ENCODE measurements at regions not wholly inside any gene's neighbourhood (a gene's known extent, or its start where the extent isn't known, plus 50 kb on each side); places are given as distances from the start of the nearest gene placed in this dataset.

- dilution Hi-C loops (cut with MboI; ENCODE audit: extremely low pct_ligation_motif_present, low sequenced_read_pairs), result no loop called here
- DNase-seq (ENCODE audit: low read depth, low spot score) (no peak), FAIRE-seq (no peak)
- H3K4me1 ChIP-seq (ENCODE audit: control insufficient read depth, extremely low read depth, insufficient read depth, low read length), result no peaks in the 10 kb centered on the region
- H3K36me3 ChIP-seq (ENCODE audit: control insufficient read depth in 2 of 2, extremely low read depth in 1 of 2, insufficient read depth in 2 of 2, low read length in 2 of 2), result no peaks in the 10 kb centered on the region
- no peaks in the 10 kb centered on the region for H3K9me3 ChIP-seq (ENCODE audit: control insufficient read depth, low read depth, low read length)
- H3K27me3 ChIP-seq (ENCODE audit: control insufficient read depth, extremely low read depth, insufficient read depth, low read length), result no peaks in the 10 kb centered on the region
- no peak overlapping the region for H3K4me2 ChIP-seq (ENCODE audit: control insufficient read depth, extremely low read depth, insufficient read depth, low read depth, low read length)
- no peak overlapping the region for H3K9ac ChIP-seq (ENCODE audit: control insufficient read depth, extremely low read depth, insufficient read depth, low read length)
- no peak overlapping the region for H3K27ac ChIP-seq (ENCODE audit: control insufficient read depth, insufficient read depth, low read length)
- no peak overlapping the region for H3K4me3 ChIP-seq (ENCODE audit: control insufficient read depth in 2 of 3, extremely low read depth in 1 of 3, insufficient read depth in 2 of 3, low read depth in 1 of 3, low read length in 3 of 3)
- H3K9me1 ChIP-seq (ENCODE audit: control insufficient read depth, extremely low read depth, insufficient read depth, low read length), result no peaks in the 10 kb centered on the region
- TF ChIP-seq EZH2 (IDR thresholded peaks at IDR 0.05; ENCODE audit: low read length) (no peak), CTCF (optimal IDR thresholded peaks at IDR 0.05 in 1 of 3, IDR thresholded peaks at IDR 0.05 in 1 of 3, conservative IDR thresholded peaks at IDR 0.05 in 1 of 3; ENCODE audit: extremely low read depth in 1 of 3, insufficient read depth in 2 of 3, low read length in 3 of 3) (no peak)
- H4K20me1 ChIP-seq (ENCODE audit: control insufficient read depth, extremely low read depth, insufficient read depth, low read length), result no peaks in the 10 kb centered on the region
- H2AFZ ChIP-seq (ENCODE audit: control insufficient read depth, low read length), result no peak overlapping the region
- H3K79me2 ChIP-seq (ENCODE audit: control insufficient read depth, insufficient read depth, low read length), result no peaks in the 10 kb centered on the region
These were observed 962.1 kb downstream of the JRKL start for GRCh38 chr11:97351939-97352338.

DNA sequence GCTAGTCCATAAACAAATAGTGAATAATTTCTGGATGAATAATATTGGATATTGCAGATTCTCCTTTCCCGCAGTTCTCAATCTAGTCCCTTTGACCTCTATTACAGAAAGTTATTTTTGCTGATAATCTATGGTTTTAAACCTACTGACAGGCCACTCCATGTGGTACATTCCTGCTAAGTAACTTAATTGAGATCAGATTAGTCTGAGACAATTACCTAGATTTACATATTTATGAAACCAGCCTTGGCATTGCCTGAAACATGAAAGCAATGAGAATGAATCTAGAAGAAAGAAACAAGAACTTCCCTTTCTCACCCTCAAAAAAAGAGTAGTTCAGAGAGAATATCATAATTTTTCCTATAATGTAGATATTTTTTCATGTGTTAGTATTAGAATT is 964.2 kb downstream of the JRKL start:
- H3K4me3 ChIP-seq (ENCODE audit: control insufficient read depth in 2 of 3, extremely low read depth in 1 of 3, insufficient read depth in 2 of 3, low read depth in 1 of 3, low read length in 3 of 3), result no peak overlapping the region
- no peak overlapping the region for H2AFZ ChIP-seq (ENCODE audit: control insufficient read depth, low read length)
- H3K79me2 ChIP-seq (ENCODE audit: control insufficient read depth, insufficient read depth, low read length), result no peaks in the 10 kb centered on the region
- TF ChIP-seq EZH2 (IDR thresholded peaks at IDR 0.05; ENCODE audit: low read length) (no peak), CTCF (optimal IDR thresholded peaks at IDR 0.05 in 1 of 3, IDR thresholded peaks at IDR 0.05 in 1 of 3, conservative IDR thresholded peaks at IDR 0.05 in 1 of 3; ENCODE audit: extremely low read depth in 1 of 3, insufficient read depth in 2 of 3, low read length in 3 of 3) (no peak)
- H3K27ac ChIP-seq (ENCODE audit: control insufficient read depth, insufficient read depth, low read length), result no peak overlapping the region
- H3K36me3 ChIP-seq (ENCODE audit: control insufficient read depth in 2 of 2, extremely low read depth in 1 of 2, insufficient read depth in 2 of 2, low read length in 2 of 2), result no peaks in the 10 kb centered on the region
- dilution Hi-C loops (cut with MboI; ENCODE audit: extremely low pct_ligation_motif_present, low sequenced_read_pairs), result no loop called here
- no peaks in the 10 kb centered on the region for H3K9me3 ChIP-seq (ENCODE audit: control insufficient read depth, low read depth, low read length)
- H3K9ac ChIP-seq (ENCODE audit: control insufficient read depth, extremely low read depth, insufficient read depth, low read length), result no peak overlapping the region
- no peaks in the 10 kb centered on the region for H4K20me1 ChIP-seq (ENCODE audit: control insufficient read depth, extremely low read depth, insufficient read depth, low read length)
- H3K4me2 ChIP-seq (ENCODE audit: control insufficient read depth, extremely low read depth, insufficient read depth, low read depth, low read length), result no peak overlapping the region
- no peaks in the 10 kb centered on the region for H3K4me1 ChIP-seq (ENCODE audit: control insufficient read depth, extremely low read depth, insufficient read depth, low read length)
- DNase-seq (ENCODE audit: low read depth, low spot score) (no peak), FAIRE-seq (no peak)
- H3K9me1 ChIP-seq (ENCODE audit: control insufficient read depth, extremely low read depth, insufficient read depth, low read length), result no peaks in the 10 kb centered on the region
- no peaks in the 10 kb centered on the region for H3K27me3 ChIP-seq (ENCODE audit: control insufficient read depth, extremely low read depth, insufficient read depth, low read length)
